IMR-90 (cell line): ENCODE measurements at regions not wholly inside any gene's neighbourhood (a gene's known extent, or its start where the extent isn't known, plus 50 kb on each side); places are given as distances from the start of the nearest gene placed in this dataset.

Experiments used
- ATAC-seq: fragments of 200-7000 bp; cut with Tn5 transposase; 2 replicates; pipeline ENCODE4 v1.9.1; 2020; ENCODE audit warnings: low read depth, mild to moderate bottlenecking, moderate library complexity
- BruUV-seq: library from RNA; stranded (reverse); fragments of 400-500 nt; replicated peaks from 2 replicates; lab custom pipeline; 2021; lab: Mats Ljungman, UMichigan
- CTCF ChIA-PET: fragments of 300-600 bp; formaldehyde crosslinking; extraction: SDS; loops from one replicate; lab custom pipeline; 2021; ENCODE audit warnings: antibody characterized with exemption; lab: Yijun Ruan, JAX
- POLR2A ChIA-PET: fragments of 300-600 bp; sonication (Branson Sonifier 250); formaldehyde crosslinking; loops from one replicate; lab custom pipeline; 2022; ENCODE audit warnings: antibody characterized with exemption; ENCODE audit not compliant: unreplicated experiment; lab: Charles Lee
- DNase-seq: peaks from one replicate; pipeline ENCODE4 v3.0.0; 2013
- H2AFZ ChIP-seq: replicated peaks from 2 replicates; pipeline ENCODE3; 2013; ENCODE audit warnings: low read length, mild to moderate bottlenecking; ENCODE audit not compliant: poor library complexity
- H2AK5ac ChIP-seq: 2 replicates; pipeline ENCODE4 v1.6.1; 2013; ENCODE audit warnings: low read depth, low read length, inconsistent platforms
- H2AK9ac ChIP-seq: replicated peaks from 2 replicates; pipeline ENCODE3; 2013; ENCODE audit warnings: mild to moderate bottlenecking, low read depth, low read length, moderate library complexity; ENCODE audit not compliant: poor library complexity
- H2BK120ac ChIP-seq: 2 replicates; pipeline ENCODE4 v1.6.1; 2013; ENCODE audit warnings: low read depth, low read length, inconsistent platforms
- H2BK15ac ChIP-seq: 3 replicates; pipeline ENCODE4 v1.6.1; 2013; ENCODE audit warnings: low read depth, low read length, inconsistent platforms
- H2BK20ac ChIP-seq: 2 replicates; pipeline ENCODE4 v1.6.1; 2013; ENCODE audit warnings: low read depth, mild to moderate bottlenecking, inconsistent platforms, low read length, moderate library complexity
- H2BK5ac ChIP-seq: 2 replicates; pipeline ENCODE4 v1.6.1; 2013; ENCODE audit warnings: mild to moderate bottlenecking, low read depth, low read length, inconsistent platforms; ENCODE audit not compliant: poor library complexity, severe bottlenecking
- H3K14ac ChIP-seq: replicated peaks from 2 replicates; pipeline ENCODE4 v1.6.1; 2013; ENCODE audit warnings: low read depth, low read length, inconsistent platforms
- H3K18ac ChIP-seq: 2 replicates; pipeline ENCODE4 v1.6.1; 2013; ENCODE audit warnings: low read depth, low read length, control low read depth
- H3K23ac ChIP-seq: 2 replicates; pipeline ENCODE4 v1.6.1; 2013; ENCODE audit warnings: low read depth, low read length, inconsistent platforms
- H3K27ac ChIP-seq: 2 replicates; pipeline ENCODE4 v1.5.1; 2013; ENCODE audit warnings: mild to moderate bottlenecking, control low read depth, low read length; ENCODE audit not compliant: insufficient read depth
- H3K27me3 ChIP-seq: 2 replicates; pipeline ENCODE4 v1.6.1; 2013; ENCODE audit warnings: low read length; ENCODE audit not compliant: control insufficient read depth, insufficient read depth
- H3K36me3 ChIP-seq: 2 replicates; pipeline ENCODE4 v1.6.1; 2013; ENCODE audit warnings: low read length, mixed read lengths; ENCODE audit not compliant: control insufficient read depth, insufficient read depth
- H3K4ac ChIP-seq: 2 replicates; pipeline ENCODE4 v1.6.1; 2013; ENCODE audit warnings: low read depth, low read length, inconsistent platforms
- H3K4me1 ChIP-seq: 2 replicates; pipeline ENCODE4 v1.6.1; 2013; ENCODE audit warnings: low read length, mixed read lengths; ENCODE audit not compliant: control insufficient read depth, insufficient read depth
- H3K4me2 ChIP-seq: 2 replicates; pipeline ENCODE4 v1.6.1; 2013; ENCODE audit warnings: low read depth, mild to moderate bottlenecking, control low read depth, low read length, moderate library complexity
- H3K4me3 ChIP-seq: 2 replicates; pipeline ENCODE4 v1.5.1; 2013; ENCODE audit warnings: low read depth, mild to moderate bottlenecking, control low read depth, low read length, moderate library complexity; ENCODE audit not compliant: insufficient read depth
- H3K56ac ChIP-seq: 2 replicates; pipeline ENCODE4 v1.6.1; 2013; ENCODE audit warnings: low read length, inconsistent platforms; ENCODE audit not compliant: insufficient read depth; ENCODE audit errors: extremely low read depth
- H3K79me1 ChIP-seq, 2 experiments: 2 replicates each; pipeline ENCODE4 v1.6.1; 2013; ENCODE audit warnings: low read length in 2 of 2, inconsistent platforms in 1 of 2, low read depth in 1 of 2
- H3K9ac ChIP-seq: 2 replicates; pipeline ENCODE4 v1.6.1; 2013; ENCODE audit warnings: low read depth, low read length, control low read depth
- H3K9me1 ChIP-seq: 2 replicates; pipeline ENCODE4 v1.6.1; 2013; ENCODE audit warnings: low read length, inconsistent platforms; ENCODE audit not compliant: insufficient read depth
- H3K9me3 ChIP-seq: 2 replicates; pipeline ENCODE4 v1.6.1; 2013; ENCODE audit warnings: low read length; ENCODE audit not compliant: control insufficient read depth, insufficient read depth
- H4K20me1 ChIP-seq: 2 replicates; pipeline ENCODE4 v1.6.1; 2013; ENCODE audit warnings: low read length, inconsistent platforms; ENCODE audit not compliant: insufficient read depth
- H4K5ac ChIP-seq: 2 replicates; pipeline ENCODE4 v1.6.1; 2013; ENCODE audit warnings: mild to moderate bottlenecking, low read depth, low read length, control low read depth
- H4K8ac ChIP-seq, 2 experiments: 2 replicates each; pipeline ENCODE4 v1.6.1; 2013; ENCODE audit warnings: low read depth in 2 of 2, low read length in 2 of 2, control low read depth in 1 of 2, inconsistent platforms in 1 of 2
- H4K91ac ChIP-seq: 2 replicates; pipeline ENCODE4 v1.6.1; 2013; ENCODE audit warnings: low read depth, low read length, inconsistent platforms; ENCODE audit not compliant: insufficient read depth
- CEBPB ChIP-seq: IDR thresholded peaks from 2 replicates; pipeline ENCODE4 v1.6.1; 2012; ENCODE audit warnings: low read depth, low read length, improper control_type of control experiment
- CHD1 ChIP-seq: IDR thresholded peaks from 2 replicates; pipeline ENCODE4 v1.6.1; 2012; ENCODE audit warnings: low read depth, low read length, improper control_type of control experiment
- CTCF ChIP-seq: conservative IDR thresholded peaks from 2 replicates; pipeline ENCODE4 v1.5.1; 2012; ENCODE audit warnings: mild to moderate bottlenecking, low read depth, low read length, improper control_type of control experiment
- ELK1 ChIP-seq: fragments of 150-350 bp; IDR thresholded peaks from 2 replicates; pipeline ENCODE4 v1.6.1; 2016; ENCODE audit warnings: low read depth, mild to moderate bottlenecking, low read length, moderate library complexity, borderline replicate concordance
- MAFK ChIP-seq: IDR thresholded peaks from 2 replicates; pipeline ENCODE4 v1.6.1; 2012; ENCODE audit warnings: low read depth, low read length, improper control_type of control experiment
- MAZ ChIP-seq: IDR thresholded peaks from 2 replicates; pipeline ENCODE4 v1.6.1; 2012; ENCODE audit warnings: low read depth, mild to moderate bottlenecking, low read length, improper control_type of control experiment, moderate library complexity, borderline replicate concordance
- MXI1 ChIP-seq: IDR thresholded peaks from 2 replicates; pipeline ENCODE4 v1.6.1; 2012; ENCODE audit warnings: low read depth, mild to moderate bottlenecking, low read length, moderate library complexity, borderline replicate concordance
- NFE2L2 ChIP-seq: fragments of 150-350 bp; IDR thresholded peaks from 2 replicates; pipeline ENCODE4 v1.6.1; 2016; ENCODE audit warnings: low read depth, mild to moderate bottlenecking, low read length
- POLR2A ChIP-seq: IDR thresholded peaks from 2 replicates; pipeline ENCODE4 v1.6.1; 2012; ENCODE audit warnings: mild to moderate bottlenecking, low read depth, low read length
- RAD21 ChIP-seq: IDR thresholded peaks from 2 replicates; pipeline ENCODE4 v1.6.1; 2012; ENCODE audit warnings: low read length, improper control_type of control experiment
- RCOR1 ChIP-seq: IDR thresholded peaks from 2 replicates; pipeline ENCODE4 v1.6.1; 2012; ENCODE audit warnings: mild to moderate bottlenecking, low read length, improper control_type of control experiment; ENCODE audit not compliant: insufficient replicate concordance
- RFX5 ChIP-seq: IDR thresholded peaks from 2 replicates; pipeline ENCODE4 v1.8.0; 2012; ENCODE audit warnings: low read depth, mild to moderate bottlenecking, low read length, moderate library complexity
- SMC3 ChIP-seq: fragments of 150-350 bp; IDR thresholded peaks from 2 replicates; pipeline ENCODE4 v1.6.1; 2016; ENCODE audit warnings: low read depth, mild to moderate bottlenecking, antibody characterized with exemption, low read length, moderate library complexity
- WGBS, 2 experiments: methylation state at CpG; one replicate each; pipeline versions ENCODE4 v1.1.5 to v1.1.7; 2013; ENCODE audit warnings: missing lambda C conversion rate in 2 of 2; ENCODE audit not compliant: insufficient read length in 1 of 2; ENCODE audit errors: extremely low coverage in 2 of 2; 5-methylcytosine and 5-hydroxymethylcytosine counted together
- dilution Hi-C: fragments of 300-500 bp; cut with HindIII; formaldehyde crosslinking; loops from one replicate; pipeline ENCODE4 v1.14.3; 2018; ENCODE audit warnings: low sequenced_read_pairs; ENCODE audit not compliant: unreplicated experiment
- in situ Hi-C: fragments of 300-500 bp; cut with MboI; formaldehyde crosslinking; loops from 3 replicates; pipeline ENCODE4 v1.14.3; 2019; ENCODE audit warnings: low sequenced_read_pairs, inconsistent platforms, mixed read lengths
- intact Hi-C: fragments of 100-400 bp; cut with micrococcal nuclease; formaldehyde crosslinking; loops from 2 replicates; pipeline ENCODE4 v1.10.0; 2022

- Histone ChIP-seq H4K20me1 (no peaks in the 10 kb centered on the region), H3K4me1 (no peaks in the 10 kb centered on the region), H3K36me3 (no peaks in the 10 kb centered on the region), H3K23ac (no peak overlapping the region), H3K9ac (no peak overlapping the region), H2BK20ac (no peak overlapping the region), H3K27me3 (no peaks in the 10 kb centered on the region), H2AFZ (no peak overlapping the region), H3K14ac (no peak overlapping the region), H4K91ac (no peak overlapping the region), H4K5ac (no peak overlapping the region), H3K27ac (no peak overlapping the region), H2BK120ac (no peak overlapping the region), H2AK9ac (no peak overlapping the region), H2AK5ac (no peak overlapping the region), H3K4ac (no peak overlapping the region), H3K4me2 (no peak overlapping the region), H3K79me1 (no peaks in the 10 kb centered on the region), H3K9me1 (no peaks in the 10 kb centered on the region), H3K9me3 (no peaks in the 10 kb centered on the region; the same call in none of the 2 replicates), H3K56ac (no peak overlapping the region), H2BK15ac (no peak overlapping the region), H4K8ac (no peak overlapping the region), H2BK5ac (no peak overlapping the region), H3K18ac (no peak overlapping the region), H3K4me3 (no peak overlapping the region)
- no peak for ATAC-seq
- in situ Hi-C loops (no loop called here), intact Hi-C loops (no loop called here), dilution Hi-C loops (no loop called here)
- TF ChIP-seq MAZ (no peak), ELK1 (no peak), RAD21 (no peak), CEBPB (no peak), POLR2A (no peak), RCOR1 (no peak), RFX5 (no peak), MXI1 (no peak), CTCF (no peak), NFE2L2 (no peak), MAFK (no peak), SMC3 (no peak), CHD1 (no peak)
- WGBS, 2 experiments = no CpG with 5 or more reads among the region's 3 CpGs
- no TSS peak for BruUV-seq
- ChIA-PET POLR2A (no interaction called here), CTCF (interaction anchor here (1.1 kb wide), 1 partner anchor 36 kb away, joined by 3 read pairs; no protein-coding TSS in a partner anchor)
- DNase-seq = peak; percentile 29
Observed at GRCh38 chr1:187070076-187070475, 241.3 kb downstream of the PLA2G4A start.
